ENCODE measurements at regions not wholly inside any gene's neighbourhood (a gene's known extent, or its start where the extent isn't known, plus 50 kb on each side); places are given as distances from the start of the nearest gene placed in this dataset.

DNA sequence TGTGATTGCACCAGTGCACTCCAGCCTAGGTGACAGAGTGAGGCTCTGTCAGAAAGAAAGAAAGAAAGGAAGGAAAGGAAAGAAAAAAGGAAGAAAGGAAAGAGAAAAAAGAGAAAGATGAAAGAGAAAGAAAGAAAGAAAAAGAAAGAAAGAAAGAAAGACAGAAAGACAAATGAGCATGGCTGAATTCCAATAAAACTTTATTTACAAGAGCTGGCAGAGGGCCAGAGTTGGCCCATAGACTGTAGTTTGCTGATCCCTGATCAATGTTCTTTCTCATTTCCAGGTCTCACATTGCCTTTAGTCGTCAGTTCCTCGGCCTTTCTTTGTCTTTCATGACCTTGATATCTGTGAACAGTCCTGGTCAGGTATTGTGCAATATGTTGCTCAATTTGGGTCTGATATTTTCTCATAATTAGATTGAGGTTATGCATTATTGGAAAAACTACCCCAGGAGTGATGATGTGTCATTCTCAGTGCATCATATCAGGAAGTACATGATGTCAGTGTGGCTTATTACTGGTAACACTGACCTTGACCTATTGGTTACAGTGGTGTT is 68.5 kb upstream of the MED9 start:
- TF ChIP-seq, protein P1, sequence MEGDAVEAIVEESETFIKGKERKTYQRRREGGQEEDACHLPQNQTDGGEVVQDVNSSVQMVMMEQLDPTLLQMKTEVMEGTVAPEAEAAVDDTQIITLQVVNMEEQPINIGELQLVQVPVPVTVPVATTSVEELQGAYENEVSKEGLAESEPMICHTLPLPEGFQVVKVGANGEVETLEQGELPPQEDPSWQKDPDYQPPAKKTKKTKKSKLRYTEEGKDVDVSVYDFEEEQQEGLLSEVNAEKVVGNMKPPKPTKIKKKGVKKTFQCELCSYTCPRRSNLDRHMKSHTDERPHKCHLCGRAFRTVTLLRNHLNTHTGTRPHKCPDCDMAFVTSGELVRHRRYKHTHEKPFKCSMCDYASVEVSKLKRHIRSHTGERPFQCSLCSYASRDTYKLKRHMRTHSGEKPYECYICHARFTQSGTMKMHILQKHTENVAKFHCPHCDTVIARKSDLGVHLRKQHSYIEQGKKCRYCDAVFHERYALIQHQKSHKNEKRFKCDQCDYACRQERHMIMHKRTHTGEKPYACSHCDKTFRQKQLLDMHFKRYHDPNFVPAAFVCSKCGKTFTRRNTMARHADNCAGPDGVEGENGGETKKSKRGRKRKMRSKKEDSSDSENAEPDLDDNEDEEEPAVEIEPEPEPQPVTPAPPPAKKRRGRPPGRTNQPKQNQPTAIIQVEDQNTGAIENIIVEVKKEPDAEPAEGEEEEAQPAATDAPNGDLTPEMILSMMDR (IDR thresholded peaks at IDR 0.05; ENCODE audit: low read length) = no peak
- TF ChIP-seq EZH2phosphoT487 (IDR thresholded peaks at IDR 0.05; ENCODE audit: low read length) (no peak), EZH2 (optimal IDR thresholded peaks at IDR 0.05; ENCODE audit: low read depth, low read length) (no peak)

Measured in MM.1S (cell line).